ENCODE measurements at regions not wholly inside any gene's neighbourhood (a gene's known extent, or its start where the extent isn't known, plus 50 kb on each side); places are given as distances from the start of the nearest gene placed in this dataset.

DNA sequence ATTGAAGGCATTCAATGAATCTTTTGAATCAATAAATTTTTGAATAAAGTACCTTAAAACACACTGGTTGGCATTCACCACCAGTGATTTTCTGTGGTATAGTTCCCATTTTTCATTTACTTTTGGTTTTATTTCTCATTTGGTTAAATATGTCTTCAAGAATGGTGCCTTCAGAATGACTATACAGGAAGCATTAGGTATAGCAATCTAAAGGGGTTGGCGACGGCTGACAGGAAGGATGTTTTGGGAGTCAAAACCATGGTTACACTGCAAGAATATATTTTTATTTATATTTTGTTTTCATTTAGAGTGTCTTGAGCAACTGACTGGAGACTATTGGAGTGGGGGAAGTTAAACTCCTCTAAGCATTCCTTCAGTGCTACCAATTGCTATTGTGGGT lies 235.7 kb downstream of the HTR1A start:
- POLR2A ChIA-PET, result no interaction called here
- Histone ChIP-seq H3K4me3 (ENCODE audit: low read depth, low read length) (no peak overlapping the region), H3K36me3 (ENCODE audit: control insufficient read depth, insufficient read depth, low read length) (no peaks in the 10 kb centered on the region), H3K4me1 (no peaks in the 10 kb centered on the region), H3K27me3 (replicated peaks; ENCODE audit: control insufficient read depth, insufficient read depth, low read length) (no peaks in the 10 kb centered on the region), H3K9me3 (no peaks in the 10 kb centered on the region)
- H3K4me1 Mint-ChIP-seq (ENCODE audit: low read depth, unreplicated experiment), result no peaks in the 10 kb centered on the region
- CTCF ChIA-PET, result no interaction called here
- no peaks in the 10 kb centered on the region for H3K36me3 Mint-ChIP-seq (ENCODE audit: insufficient read depth, unreplicated experiment)
- TF ChIP-seq CTCF (IDR thresholded peaks at IDR 0.05; ENCODE audit: insufficient read depth in 1 of 2, low read depth in 1 of 2, low read length in 1 of 2, severe bottlenecking in 1 of 2, unreplicated experiment in 1 of 2), result no peak
- no peaks in the 10 kb centered on the region for H3K9me3 Mint-ChIP-seq (ENCODE audit: unreplicated experiment)
- H3K27me3 Mint-ChIP-seq (ENCODE audit: insufficient read depth, unreplicated experiment), result no peaks in the 10 kb centered on the region
- BruUV-seq (replicated peaks), result no TSS peak
- H3K4me3 Mint-ChIP-seq (ENCODE audit: unreplicated experiment), result no peak overlapping the region
- H3K27ac Mint-ChIP-seq (ENCODE audit: unreplicated experiment), result no peak overlapping the region
- intact Hi-C loops (cut with micrococcal nuclease; ENCODE audit: unreplicated experiment), result no loop called here
- DNase-seq, result no peak

GRCh38 chr5:63719147-63719546 lies 243.1 kb downstream of the HTR1A start:
- CTCF ChIA-PET, result no interaction called here
- intact Hi-C loops (cut with micrococcal nuclease; ENCODE audit: unreplicated experiment), result no loop called here
- no peak for DNase-seq
- BruUV-seq (replicated peaks), result no TSS peak
- Mint-ChIP-seq H3K4me1 (ENCODE audit: low read depth, unreplicated experiment) (no peaks in the 10 kb centered on the region), H3K27me3 (ENCODE audit: insufficient read depth, unreplicated experiment) (peaks cover 3% of the 10 kb centered on the region), H3K9me3 (ENCODE audit: unreplicated experiment) (no peaks in the 10 kb centered on the region), H3K4me3 (ENCODE audit: unreplicated experiment) (no peak overlapping the region), H3K27ac (ENCODE audit: unreplicated experiment) (no peak overlapping the region), H3K36me3 (ENCODE audit: insufficient read depth, unreplicated experiment) (no peaks in the 10 kb centered on the region)
- Histone ChIP-seq H3K4me3 (ENCODE audit: low read depth, low read length) (no peak overlapping the region), H3K27me3 (replicated peaks; ENCODE audit: control insufficient read depth, insufficient read depth, low read length) (no peaks in the 10 kb centered on the region), H3K36me3 (ENCODE audit: control insufficient read depth, insufficient read depth, low read length) (no peaks in the 10 kb centered on the region), H3K4me1 (no peaks in the 10 kb centered on the region), H3K9me3 (no peaks in the 10 kb centered on the region)
- TF ChIP-seq CTCF (IDR thresholded peaks at IDR 0.05; ENCODE audit: insufficient read depth in 1 of 2, low read depth in 1 of 2, low read length in 1 of 2, severe bottlenecking in 1 of 2, unreplicated experiment in 1 of 2), result no peak
- POLR2A ChIA-PET, result no interaction called here

GRCh38 chr5:63700241-63700640 lies 262.0 kb downstream of the HTR1A start:
- BruUV-seq (replicated peaks), result no TSS peak
- Mint-ChIP-seq H3K4me1 (ENCODE audit: low read depth, unreplicated experiment) (no peaks in the 10 kb centered on the region), H3K9me3 (ENCODE audit: unreplicated experiment) (no peaks in the 10 kb centered on the region), H3K27ac (ENCODE audit: unreplicated experiment) (no peak overlapping the region), H3K36me3 (ENCODE audit: insufficient read depth, unreplicated experiment) (no peaks in the 10 kb centered on the region), H3K4me3 (ENCODE audit: unreplicated experiment) (no peak overlapping the region), H3K27me3 (ENCODE audit: insufficient read depth, unreplicated experiment) (peaks cover 3% of the 10 kb centered on the region)
- DNase-seq, result no peak
- no peak for TF ChIP-seq CTCF (IDR thresholded peaks at IDR 0.05; ENCODE audit: insufficient read depth in 1 of 2, low read depth in 1 of 2, low read length in 1 of 2, severe bottlenecking in 1 of 2, unreplicated experiment in 1 of 2)
- no peaks in the 10 kb centered on the region; the same call in 1 of the 2 replicates for H3K27me3 ChIP-seq (replicated peaks; ENCODE audit: control insufficient read depth, insufficient read depth, low read length)
- ChIA-PET POLR2A (no interaction called here), CTCF (no interaction called here)
- no peaks in the 10 kb centered on the region for H3K4me1 ChIP-seq
- intact Hi-C loops (cut with micrococcal nuclease; ENCODE audit: unreplicated experiment), result no loop called here
- H3K4me3 ChIP-seq (ENCODE audit: low read depth, low read length), result no peak overlapping the region
- H3K9me3 ChIP-seq, result no peaks in the 10 kb centered on the region
- H3K36me3 ChIP-seq (ENCODE audit: control insufficient read depth, insufficient read depth, low read length), result no peaks in the 10 kb centered on the region
